HUES6 (cell line): ENCODE measurements at regions not wholly inside any gene's neighbourhood (a gene's known extent, or its start where the extent isn't known, plus 50 kb on each side); places are given as distances from the start of the nearest gene placed in this dataset.

Experiments
- H3K27ac ChIP-seq: 2 replicates; pipeline ENCODE4 v1.7.0; 2013; ENCODE audit warnings: low read depth, mild to moderate bottlenecking, low read length, inconsistent platforms
- H3K27me3 ChIP-seq: 2 replicates; pipeline ENCODE4 v1.6.1; 2013; ENCODE audit warnings: low read length; ENCODE audit not compliant: control insufficient read depth, insufficient read depth
- H3K36me3 ChIP-seq: 2 replicates; pipeline ENCODE4 v1.6.1; 2013; ENCODE audit warnings: low read length; ENCODE audit not compliant: control insufficient read depth, insufficient read depth
- H3K4me1 ChIP-seq: 2 replicates; pipeline ENCODE4 v1.6.1; 2013; ENCODE audit warnings: low read length; ENCODE audit not compliant: control insufficient read depth, insufficient read depth
- H3K4me3 ChIP-seq: 2 replicates; pipeline ENCODE4 v1.5.1; 2013; ENCODE audit warnings: low read depth, low read length
- H3K9ac ChIP-seq: one replicate; pipeline ENCODE4 v1.6.1; 2013; ENCODE audit warnings: mild to moderate bottlenecking, low read length
- H3K9me3 ChIP-seq: 2 replicates; pipeline ENCODE4 v1.6.1; 2013; ENCODE audit warnings: low read depth, low read length; ENCODE audit not compliant: control insufficient read depth, insufficient read depth

DNA sequence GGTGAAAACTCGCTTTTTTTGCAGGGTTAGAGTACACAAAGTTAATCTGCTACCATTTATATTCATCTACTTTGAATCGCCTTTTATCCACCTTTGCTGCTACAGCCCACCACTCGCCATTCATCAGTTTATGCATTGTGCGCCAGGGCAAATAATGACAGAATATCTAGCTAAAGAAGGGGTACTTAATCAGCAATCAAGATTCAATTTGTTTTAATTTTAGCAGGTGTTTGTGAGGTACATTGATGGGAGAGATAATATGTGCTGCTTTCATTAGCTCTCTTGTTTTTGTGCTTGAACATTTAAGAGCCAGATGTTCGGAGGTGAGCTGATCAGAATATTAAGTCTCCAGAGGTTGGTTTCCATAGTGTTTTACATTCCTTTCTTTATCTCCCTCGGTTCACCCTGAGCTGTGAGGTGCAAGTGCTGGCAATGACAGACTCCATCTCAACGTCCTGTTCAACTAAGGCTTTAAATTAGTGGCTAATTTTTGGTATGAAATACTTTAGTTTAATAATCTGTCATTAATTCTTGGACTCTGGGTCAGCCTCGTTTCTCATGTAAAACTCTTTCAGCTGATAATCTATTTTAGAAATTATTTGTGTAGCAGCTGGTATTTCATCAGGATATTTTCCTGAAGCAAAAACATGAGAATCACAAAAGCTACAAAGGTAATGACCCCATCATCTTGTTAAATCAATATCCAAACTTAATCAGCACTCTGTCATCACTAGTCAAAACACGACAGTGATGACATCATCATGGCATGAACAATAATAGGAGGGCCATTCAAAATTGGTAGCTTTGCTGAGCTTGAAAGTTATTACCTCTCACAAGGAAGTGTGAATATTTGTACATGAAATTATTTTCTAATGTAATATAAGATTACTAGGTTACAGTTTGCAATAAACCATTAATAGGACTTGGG is 479.9 kb upstream of the FANCL start:
- Histone ChIP-seq H3K9ac (no peak overlapping the region), H3K4me1 (peaks cover 19% of the 10 kb centered on the region; the same call in 1 of the 2 replicates), H3K27ac (no peak overlapping the region), H3K27me3 (no peaks in the 10 kb centered on the region), H3K36me3 (no peaks in the 10 kb centered on the region), H3K9me3 (no peaks in the 10 kb centered on the region), H3K4me3 (no peak overlapping the region)

- no peak overlapping the region for H3K27ac ChIP-seq
- H3K9me3 ChIP-seq: no peaks in the 10 kb centered on the region
- H3K9ac ChIP-seq: no peak overlapping the region
- peaks cover 19% of the 10 kb centered on the region; the same call in 1 of the 2 replicates for H3K4me1 ChIP-seq
- H3K4me3 ChIP-seq: no peak overlapping the region
- H3K27me3 ChIP-seq: no peaks in the 10 kb centered on the region
- no peaks in the 10 kb centered on the region for H3K36me3 ChIP-seq
Observed at GRCh38 chr2:58720033-58720769, 479.1 kb upstream of the FANCL start.

- H3K4me3 ChIP-seq: no peak overlapping the region
- no peaks in the 10 kb centered on the region for H3K9me3 ChIP-seq
- no peak overlapping the region for H3K27ac ChIP-seq
- no peaks in the 10 kb centered on the region for H3K36me3 ChIP-seq
- H3K4me1 ChIP-seq: peaks cover 10% of the 10 kb centered on the region; the same call in 1 of the 2 replicates
- no peak overlapping the region for H3K9ac ChIP-seq
- H3K27me3 ChIP-seq: no peaks in the 10 kb centered on the region
Observed at GRCh38 chr2:58715344-58715743, 474.2 kb upstream of the FANCL start.

GRCh38 chr2:58714238-58714637 is 473.1 kb upstream of the FANCL start:
- no peaks in the 10 kb centered on the region for H3K9me3 ChIP-seq
- H3K4me3 ChIP-seq: no peak overlapping the region
- no peaks in the 10 kb centered on the region for H3K27me3 ChIP-seq
- peaks cover 3% of the 10 kb centered on the region; the same call in 1 of the 2 replicates for H3K4me1 ChIP-seq
- no peak overlapping the region for H3K27ac ChIP-seq
- H3K36me3 ChIP-seq: no peaks in the 10 kb centered on the region
- no peak overlapping the region for H3K9ac ChIP-seq

- Histone ChIP-seq H3K27ac (no peak overlapping the region), H3K4me1 (peaks cover 4% of the 10 kb centered on the region; the same call in 1 of the 2 replicates)
Observed at GRCh38 chr2:58710795-58711279, 469.7 kb upstream of the FANCL start.

DNA sequence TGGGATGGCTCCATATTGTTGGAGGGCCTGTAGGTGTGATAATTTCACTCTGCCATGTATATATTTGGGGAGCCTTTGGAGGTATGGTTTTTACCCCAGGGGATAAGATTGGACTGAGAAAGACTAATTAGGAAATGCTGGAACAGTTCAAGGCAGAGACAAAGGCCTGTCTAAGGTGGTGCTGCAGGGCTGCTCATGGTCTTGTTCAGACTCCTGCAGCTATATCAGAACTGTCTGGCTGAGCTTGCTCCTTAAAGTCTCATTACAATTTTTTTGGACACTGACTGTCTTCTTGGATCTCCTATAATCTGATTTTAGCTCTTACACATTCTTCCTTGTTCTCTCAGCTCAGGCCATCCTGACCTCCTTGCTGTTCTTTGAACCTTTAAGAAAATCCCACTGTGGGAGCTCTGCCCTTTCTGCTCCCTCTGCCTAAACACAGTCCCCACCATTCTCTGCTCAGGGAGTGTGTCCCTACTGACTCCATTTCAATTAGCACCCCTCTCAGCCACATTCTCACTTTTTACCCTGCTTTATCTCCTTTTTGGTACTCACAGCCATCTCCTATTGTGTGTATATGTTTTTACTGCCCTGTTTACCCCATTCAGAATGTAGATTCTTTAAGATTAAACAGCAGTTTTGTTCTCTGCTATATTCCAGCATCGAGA is 468.7 kb upstream of the FANCL start:
- Histone ChIP-seq H3K9me3 (no peaks in the 10 kb centered on the region), H3K27ac (no peak overlapping the region), H3K9ac (no peak overlapping the region), H3K4me3 (no peak overlapping the region), H3K27me3 (no peaks in the 10 kb centered on the region), H3K4me1 (peaks cover 4% of the 10 kb centered on the region; the same call in 1 of the 2 replicates), H3K36me3 (no peaks in the 10 kb centered on the region)

More at GRCh38 chr2:58710795-58711279, 469.7 kb upstream of the FANCL start:
- no peaks in the 10 kb centered on the region for H3K27me3 ChIP-seq
- no peaks in the 10 kb centered on the region for H3K9me3 ChIP-seq
- no peak overlapping the region for H3K9ac ChIP-seq
- no peak overlapping the region for H3K4me3 ChIP-seq
- no peaks in the 10 kb centered on the region for H3K36me3 ChIP-seq

GRCh38 chr2:58709274-58709673 is 468.1 kb upstream of the FANCL start:
- no peak overlapping the region for H3K27ac ChIP-seq
- peaks cover 4% of the 10 kb centered on the region; the same call in 1 of the 2 replicates for H3K4me1 ChIP-seq
- no peak overlapping the region for H3K4me3 ChIP-seq
- H3K36me3 ChIP-seq: no peaks in the 10 kb centered on the region
- H3K9ac ChIP-seq: no peak overlapping the region
- no peaks in the 10 kb centered on the region for H3K9me3 ChIP-seq
- H3K27me3 ChIP-seq: no peaks in the 10 kb centered on the region

GRCh38 chr2:58708565-58708964 is 467.4 kb upstream of the FANCL start:
- H3K9me3 ChIP-seq: no peaks in the 10 kb centered on the region
- peaks cover 4% of the 10 kb centered on the region; the same call in 1 of the 2 replicates for H3K4me1 ChIP-seq
- H3K4me3 ChIP-seq: no peak overlapping the region
- no peaks in the 10 kb centered on the region for H3K27me3 ChIP-seq
- no peak overlapping the region for H3K27ac ChIP-seq
- no peaks in the 10 kb centered on the region for H3K36me3 ChIP-seq
- H3K9ac ChIP-seq: no peak overlapping the region

DNA sequence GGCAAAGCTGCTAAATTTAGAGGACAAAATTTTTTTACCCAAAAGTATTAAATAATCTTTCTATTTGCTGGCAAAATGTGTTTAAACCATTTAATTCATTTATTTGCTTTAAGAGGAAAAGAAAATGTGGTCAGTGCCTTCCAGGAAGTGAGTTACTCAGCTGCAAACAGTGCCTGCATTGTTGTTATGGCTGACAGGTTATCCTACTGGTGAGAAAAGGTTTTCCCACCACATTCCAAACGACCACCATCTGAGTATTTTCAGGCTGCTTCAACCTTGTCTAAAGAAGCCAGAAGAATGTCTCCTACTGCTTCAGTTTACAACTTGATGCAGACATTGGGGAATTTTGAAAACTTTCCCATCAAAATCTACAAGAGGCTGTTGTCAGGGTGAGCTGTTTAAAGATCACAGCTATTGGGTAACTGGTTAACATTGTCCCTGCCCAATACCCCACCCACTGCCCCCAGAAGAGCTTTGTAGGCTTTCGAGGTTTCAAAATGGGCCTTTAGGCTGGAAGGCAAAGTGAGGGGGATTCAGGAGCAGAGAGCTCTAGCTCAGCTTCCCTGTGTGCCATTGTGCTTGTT is 461.3 kb upstream of the FANCL start:
- no peaks in the 10 kb centered on the region for H3K9me3 ChIP-seq
- H3K27ac ChIP-seq: no peak overlapping the region
- no peak overlapping the region for H3K9ac ChIP-seq
- H3K36me3 ChIP-seq: no peaks in the 10 kb centered on the region
- peaks cover 8% of the 10 kb centered on the region for H3K4me1 ChIP-seq
- no peak overlapping the region for H3K4me3 ChIP-seq
- no peaks in the 10 kb centered on the region for H3K27me3 ChIP-seq

DNA sequence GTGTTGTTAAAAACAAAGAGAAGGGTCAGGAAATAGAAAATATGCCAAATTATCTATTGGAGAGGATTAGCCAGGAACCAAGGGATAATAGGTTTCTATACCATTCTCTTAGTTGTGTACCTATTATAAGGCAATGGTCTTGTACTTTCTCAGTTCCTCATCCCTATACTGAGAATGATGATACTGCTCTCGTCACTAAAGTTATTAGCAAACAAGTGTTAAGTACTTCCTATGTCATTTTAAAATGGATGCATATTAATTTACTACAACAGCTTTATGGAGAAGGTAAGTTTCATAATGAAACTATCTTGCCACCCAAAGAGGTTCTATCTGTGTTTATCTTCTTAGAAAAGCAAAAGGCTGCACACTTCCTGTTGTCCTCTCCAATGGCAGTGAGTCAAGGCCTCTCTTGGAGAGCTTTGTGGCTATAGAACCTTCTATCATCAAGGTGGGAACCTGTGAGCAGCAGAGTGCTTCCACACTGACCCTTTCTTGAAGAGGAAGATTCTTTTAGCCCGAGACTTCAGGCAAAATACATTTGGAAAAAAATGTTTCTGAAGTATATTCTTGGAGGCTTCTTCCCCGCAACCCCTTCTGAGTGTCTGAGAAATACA is 460.7 kb upstream of the FANCL start:
- Histone ChIP-seq H3K4me3 (no peak overlapping the region), H3K27me3 (no peaks in the 10 kb centered on the region), H3K9ac (no peak overlapping the region), H3K4me1 (peaks cover 8% of the 10 kb centered on the region), H3K27ac (no peak overlapping the region), H3K36me3 (no peaks in the 10 kb centered on the region), H3K9me3 (no peaks in the 10 kb centered on the region)
